ENCODE measurements at regions not wholly inside any gene's neighbourhood (a gene's known extent, or its start where the extent isn't known, plus 50 kb on each side); places are given as distances from the start of the nearest gene placed in this dataset.

GRCh38 chr2:106703161-106703560 is 182.8 kb downstream of the ST6GAL2 start:
- TF ChIP-seq TAF1 (conservative IDR thresholded peaks at IDR 0.05) (no peak), CTCF (IDR thresholded peaks at IDR 0.05; ENCODE audit: low read depth, low read length, missing input control) (no peak), GABPA (IDR thresholded peaks at IDR 0.05 in 1 of 2, conservative IDR thresholded peaks at IDR 0.05 in 1 of 2) (no peak), RAD21 (IDR thresholded peaks at IDR 0.05) (no peak)

Measured in liver (tissue), 3 donors.